Thoracic aorta (tissue), 2 donors: ENCODE measurements at regions not wholly inside any gene's neighbourhood (a gene's known extent, or its start where the extent isn't known, plus 50 kb on each side); places are given as distances from the start of the nearest gene placed in this dataset.

Experiments used
- ATAC-seq: fragments of 150-250 bp; one replicate; pipeline ENCODE4 v1.8.0; 2017; ENCODE audit warnings: low read depth; ENCODE audit not compliant: insufficient number of reproducible peaks, low FRiP score
- DNase-seq: peaks from one replicate; pipeline ENCODE4 v3.0.0-alpha.2; 2020; ENCODE audit warnings: low spot score
- H3K27ac ChIP-seq, 2 donors: fragments of 200-600 bp; sonication (generic); 1 replicate in 1 of 2; 2 replicates in 1 of 2; pipeline ENCODE4 v1.5.1; 2016; ENCODE audit warnings: mild to moderate bottlenecking in 2 of 2, moderate library complexity in 2 of 2
- H3K27me3 ChIP-seq: fragments of 200-600 bp; sonication (generic); replicated peaks from 2 replicates; pipeline ENCODE4 v1.6.0; 2016; ENCODE audit warnings: mild to moderate bottlenecking; ENCODE audit not compliant: insufficient read depth
- H3K36me3 ChIP-seq: fragments of 200-600 bp; sonication (generic); one replicate; pipeline ENCODE4 v1.5.1; 2016
- H3K4me1 ChIP-seq, 2 donors: fragments of 200-600 bp; sonication (generic); 1 replicate in 1 of 2; 2 replicates in 1 of 2; pipeline versions ENCODE4 v1.5.1 to v1.6.0; 2016; ENCODE audit warnings: low read depth in 2 of 2, mild to moderate bottlenecking in 1 of 2; ENCODE audit not compliant: control insufficient read depth in 1 of 2
- H3K4me3 ChIP-seq: fragments of 200-600 bp; sonication (generic); 2 replicates; pipeline ENCODE4 v1.5.1; 2016; ENCODE audit warnings: mild to moderate bottlenecking
- H3K9me3 ChIP-seq: fragments of 200-600 bp; sonication (generic); 2 replicates; pipeline ENCODE4 v1.5.1; 2016
- TF ChIP-seq, protein P1 (sequence below): fragments of 200-600 bp; sonication (generic); IDR thresholded peaks from one replicate; pipeline ENCODE4 v1.5.1; 2019; ENCODE audit warnings: antibody characterized with exemption

DNA sequence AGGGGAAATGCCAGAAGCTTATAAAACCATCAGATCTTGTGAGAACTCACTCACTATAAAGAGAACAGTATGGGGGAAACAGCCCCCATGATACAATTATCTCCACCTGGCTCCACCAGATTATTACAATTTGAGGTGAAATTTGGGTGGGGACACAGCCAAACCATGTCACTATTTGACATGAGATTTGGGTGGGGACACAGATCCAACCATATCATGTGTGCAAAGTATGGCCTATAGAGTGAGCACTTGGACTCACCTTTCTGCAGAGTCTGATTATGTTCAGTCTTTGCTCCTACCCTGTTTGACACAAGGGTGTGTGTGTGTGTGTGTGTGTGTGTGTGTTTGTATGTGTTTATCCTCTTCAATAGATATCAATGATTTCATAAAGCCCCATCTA is 287.5 kb downstream of the ZNF536 start:
- peaks cover 0 to 19% of the 10 kb centered on the region in 2 donors for H3K4me1 ChIP-seq
- H3K27ac ChIP-seq = no peak overlapping the region
- no peak overlapping the region for H3K4me3 ChIP-seq
- no peaks in the 10 kb centered on the region for H3K9me3 ChIP-seq
- DNase-seq (no peak), ATAC-seq (no peak)
- H3K27me3 ChIP-seq = no peaks in the 10 kb centered on the region
- TF ChIP-seq, protein P1, sequence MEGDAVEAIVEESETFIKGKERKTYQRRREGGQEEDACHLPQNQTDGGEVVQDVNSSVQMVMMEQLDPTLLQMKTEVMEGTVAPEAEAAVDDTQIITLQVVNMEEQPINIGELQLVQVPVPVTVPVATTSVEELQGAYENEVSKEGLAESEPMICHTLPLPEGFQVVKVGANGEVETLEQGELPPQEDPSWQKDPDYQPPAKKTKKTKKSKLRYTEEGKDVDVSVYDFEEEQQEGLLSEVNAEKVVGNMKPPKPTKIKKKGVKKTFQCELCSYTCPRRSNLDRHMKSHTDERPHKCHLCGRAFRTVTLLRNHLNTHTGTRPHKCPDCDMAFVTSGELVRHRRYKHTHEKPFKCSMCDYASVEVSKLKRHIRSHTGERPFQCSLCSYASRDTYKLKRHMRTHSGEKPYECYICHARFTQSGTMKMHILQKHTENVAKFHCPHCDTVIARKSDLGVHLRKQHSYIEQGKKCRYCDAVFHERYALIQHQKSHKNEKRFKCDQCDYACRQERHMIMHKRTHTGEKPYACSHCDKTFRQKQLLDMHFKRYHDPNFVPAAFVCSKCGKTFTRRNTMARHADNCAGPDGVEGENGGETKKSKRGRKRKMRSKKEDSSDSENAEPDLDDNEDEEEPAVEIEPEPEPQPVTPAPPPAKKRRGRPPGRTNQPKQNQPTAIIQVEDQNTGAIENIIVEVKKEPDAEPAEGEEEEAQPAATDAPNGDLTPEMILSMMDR = no peak
- H3K36me3 ChIP-seq = no peaks in the 10 kb centered on the region

- TF ChIP-seq, protein P1 = no peak
- no peaks in the 10 kb centered on the region for H3K9me3 ChIP-seq
- no peaks in the 10 kb centered on the region for H3K36me3 ChIP-seq
- H3K27me3 ChIP-seq = no peaks in the 10 kb centered on the region
- DNase-seq = no peak
- ATAC-seq = no peak
- no peak overlapping the region for H3K27ac ChIP-seq
- no peak overlapping the region for H3K4me3 ChIP-seq
- H3K4me1 ChIP-seq = no peaks in the 10 kb centered on the region
Observed at GRCh38 chr19:30656520-30657100, 284.4 kb downstream of the ZNF536 start.

DNA sequence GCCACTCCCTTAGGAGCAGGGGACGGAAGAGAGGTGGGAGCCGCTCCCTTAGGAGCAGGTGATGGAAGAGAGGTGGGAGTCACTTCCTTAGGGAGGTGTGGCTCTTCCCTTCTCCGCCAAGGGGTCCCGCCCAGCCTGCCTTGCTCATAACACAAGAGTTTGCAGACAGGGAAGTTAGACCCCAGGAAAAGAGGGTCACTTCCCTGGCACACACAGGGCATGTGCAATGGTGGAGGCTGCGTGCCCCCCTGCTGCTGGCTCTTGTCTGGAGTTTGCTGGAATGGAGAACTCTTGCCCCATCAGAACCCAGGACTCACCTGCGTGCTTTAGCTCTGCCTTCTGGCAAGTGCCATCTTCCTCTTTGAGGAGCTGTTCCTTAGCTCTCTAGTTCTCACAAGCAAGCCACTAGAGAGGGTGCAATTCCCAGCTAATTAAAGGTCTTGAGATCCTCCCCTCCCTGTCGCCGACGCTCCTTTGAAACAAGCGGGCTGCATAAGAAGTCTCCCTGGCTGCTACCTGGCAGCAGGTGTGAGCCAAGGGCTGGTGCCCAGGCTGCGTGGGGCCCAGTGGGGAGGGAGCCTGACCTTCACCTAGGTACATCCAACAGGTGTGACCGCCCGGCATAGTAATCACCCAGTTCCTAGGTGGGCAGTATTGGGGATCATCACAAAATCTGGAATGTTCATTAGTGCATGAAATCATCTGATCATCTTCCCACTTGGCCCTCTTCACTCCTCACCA is 281.6 kb downstream of the ZNF536 start:
- Histone ChIP-seq H3K4me1 (no peaks in the 10 kb centered on the region), H3K36me3 (no peaks in the 10 kb centered on the region), H3K4me3 (no peak overlapping the region), H3K9me3 (no peaks in the 10 kb centered on the region), H3K27ac (no peak overlapping the region), H3K27me3 (no peaks in the 10 kb centered on the region)
- no peak for ATAC-seq
- TF ChIP-seq, protein P1 = no peak
- no peak for DNase-seq

- no peaks in the 10 kb centered on the region for H3K4me1 ChIP-seq
- H3K27me3 ChIP-seq = no peaks in the 10 kb centered on the region
- H3K36me3 ChIP-seq = no peaks in the 10 kb centered on the region
- TF ChIP-seq, protein P1 = no peak
- no peak overlapping the region for H3K4me3 ChIP-seq
- DNase-seq (no peak), ATAC-seq (no peak)
- H3K9me3 ChIP-seq = no peaks in the 10 kb centered on the region
- H3K27ac ChIP-seq = no peak overlapping the region
Observed at GRCh38 chr19:30652751-30653150, 280.6 kb downstream of the ZNF536 start.

DNA sequence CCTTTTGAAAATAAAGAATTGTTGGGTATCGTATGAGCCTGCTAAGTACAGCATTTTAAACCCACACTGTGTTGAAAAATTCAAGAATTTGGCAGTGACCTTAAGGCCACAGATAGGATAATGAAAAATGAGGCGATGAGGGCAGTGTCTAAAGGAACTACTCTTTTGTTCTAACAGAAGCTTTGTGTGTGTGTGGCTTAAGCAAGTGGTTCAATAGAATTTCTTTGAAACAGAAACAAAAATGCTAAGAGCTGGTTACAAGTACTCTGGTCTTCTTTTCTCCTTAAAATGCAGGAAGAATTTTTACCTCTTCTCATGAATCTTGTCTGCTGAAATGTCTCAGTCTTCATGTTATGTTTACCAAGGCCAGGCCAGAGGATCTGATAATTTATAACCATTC is 279.5 kb downstream of the ZNF536 start:
- no peaks in the 10 kb centered on the region for H3K9me3 ChIP-seq
- no peak overlapping the region for H3K27ac ChIP-seq
- TF ChIP-seq, protein P1 = no peak
- no peak for ATAC-seq
- no peaks in the 10 kb centered on the region for H3K27me3 ChIP-seq
- no peaks in the 10 kb centered on the region for H3K4me1 ChIP-seq
- no peaks in the 10 kb centered on the region for H3K36me3 ChIP-seq
- DNase-seq = no peak
- H3K4me3 ChIP-seq = no peak overlapping the region
